HepG2 (cell line): ENCODE measurements at regions not wholly inside any gene's neighbourhood (a gene's known extent, or its start where the extent isn't known, plus 50 kb on each side); places are given as distances from the start of the nearest gene placed in this dataset.
A peak's percentile ranks its signal among the peaks of the same experiment; 100 is the strongest.
"Not testable (repeated sequence)": the region's sequence is repeated elsewhere in the genome, so short reads cannot be mapped to it uniquely, and the experiment has no call there.

Source experiments
- ATAC-seq: fragments of 200-7000 bp; cut with Tn5 transposase; 3 replicates; pipeline ENCODE4 v1.9.1; 2020; ENCODE audit warnings: mild to moderate bottlenecking, moderate library complexity
- BruUV-seq: library from RNA; stranded (reverse); fragments of 400-500 nt; replicated peaks from 2 replicates; lab custom pipeline; 2021; lab: Mats Ljungman, UMichigan
- CTCF ChIA-PET: fragments of 300-600 bp; formaldehyde crosslinking; extraction: SDS; loops from one replicate; lab custom pipeline; 2021; ENCODE audit warnings: low total read pairs, inconsistent platforms, low intra/inter-chr PET ratio; lab: Yijun Ruan, JAX
- POLR2A ChIA-PET: fragments of 350-600 bp; sonication (Branson Sonifier 250); formaldehyde crosslinking; loops from one replicate; lab custom pipeline; 2020; ENCODE audit warnings: antibody characterized with exemption, inconsistent platforms; lab: Yijun Ruan, JAX
- DNase-seq: peaks from one replicate; pipeline ENCODE4 v3.0.0-alpha.2; 2015; ENCODE audit warnings: low spot score
- FAIRE-seq: peaks from 3 replicates; lab custom pipeline; 2011; peaks lifted over from hg19 to GRCh38; lab: Jason Lieb, UNC
- H2AFZ ChIP-seq: one replicate; pipeline ENCODE4 v1.6.1; 2011; ENCODE audit warnings: low read length, inconsistent platforms
- H3K27ac ChIP-seq: fragments of 300-600 bp; 3 replicates; pipeline ENCODE4 v1.8.0; 2011; ENCODE audit warnings: mixed run types, mild to moderate bottlenecking, mixed read lengths, low read length, inconsistent platforms; ENCODE audit not compliant: insufficient read depth; ENCODE audit errors: extremely low read length
- H3K27me3 ChIP-seq, 2 experiments: fragments of 200-600 bp in 1 of 2; 2 replicates in 1 of 2; 3 replicates in 1 of 2; pipeline versions ENCODE4 v1.6.0 to v1.8.0; 2011; ENCODE audit warnings: low read length in 2 of 2, mild to moderate bottlenecking in 2 of 2, moderate library complexity in 2 of 2, inconsistent platforms in 1 of 2; ENCODE audit not compliant: insufficient read depth in 2 of 2, control insufficient read depth in 1 of 2
- H3K36me3 ChIP-seq, 2 experiments: fragments of 200-600 bp in 1 of 2; replicated peaks in 1 of 2; 2 replicates in 1 of 2; 3 replicates in 1 of 2; pipeline versions ENCODE4 v1.5.1 to v1.8.0; 2011; ENCODE audit warnings: low read length in 2 of 2, inconsistent platforms in 1 of 2; ENCODE audit not compliant: insufficient read depth in 2 of 2, control insufficient read depth in 1 of 2
- H3K4me1 ChIP-seq: 2 replicates; pipeline ENCODE4 v1.5.1; 2012; ENCODE audit warnings: low read length, inconsistent platforms; ENCODE audit not compliant: insufficient read depth
- H3K4me2 ChIP-seq: 2 replicates; pipeline ENCODE4 v1.6.0; 2011; ENCODE audit warnings: low read depth, low read length, inconsistent platforms
- H3K4me3 ChIP-seq, 3 experiments: fragments of 200-600 bp in 1 of 3; sonication (generic), shearing (Covaris generic) in 1 of 3; replicated peaks in 1 of 3; 2 replicates each; pipeline ENCODE4 v1.5.1; 2011 to 2016; ENCODE audit warnings: low read length in 3 of 3, inconsistent platforms in 2 of 3, low read depth in 2 of 3, mild to moderate bottlenecking in 2 of 3, control low read depth in 1 of 3, mixed read lengths in 1 of 3; ENCODE audit not compliant: insufficient read depth in 1 of 3
- H3K79me2 ChIP-seq: one replicate; pipeline ENCODE4 v1.6.1; 2011; ENCODE audit warnings: low read length, inconsistent platforms; ENCODE audit not compliant: insufficient read depth
- H3K9ac ChIP-seq: 2 replicates; pipeline ENCODE4 v1.6.0; 2011; ENCODE audit warnings: mild to moderate bottlenecking, low read depth, low read length, inconsistent platforms; ENCODE audit not compliant: insufficient read depth
- H3K9me3 ChIP-seq: 2 replicates; pipeline ENCODE4 v1.5.1; 2012; ENCODE audit warnings: mild to moderate bottlenecking, low read length
- H4K20me1 ChIP-seq: 2 replicates; pipeline ENCODE4 v1.6.0; 2011; ENCODE audit warnings: inconsistent platforms, mild to moderate bottlenecking, low read length, moderate library complexity; ENCODE audit not compliant: insufficient read depth
- BCL6 ChIP-seq: IDR thresholded peaks from 2 replicates; pipeline ENCODE4 v1.6.1; 2016; ENCODE audit warnings: missing genetic modification reagents, missing compliant biosample characterization
- FOXA3 ChIP-seq: IDR thresholded peaks from 2 replicates; pipeline ENCODE4 v1.6.1; 2016; ENCODE audit warnings: missing genetic modification reagents, missing compliant biosample characterization
- KAT8 ChIP-seq: IDR thresholded peaks from 2 replicates; pipeline ENCODE4 v1.6.1; 2016; ENCODE audit warnings: missing genetic modification reagents, missing compliant biosample characterization
- THAP11 ChIP-seq: IDR thresholded peaks from 2 replicates; pipeline ENCODE4 v1.6.1; 2016; ENCODE audit warnings: missing biosample characterization, missing genetic modification reagents
- WGBS: methylation state at CpG from one replicate; pipeline ENCODE4 v1.1.6; 2017; ENCODE audit warnings: low lambda C conversion rate; 5-methylcytosine and 5-hydroxymethylcytosine counted together
- in situ Hi-C: cut with HindIII; loops from 2 replicates; pipeline ENCODE4 v1.10.0; 2017; ENCODE audit warnings: low pct_unique_long_range_greater_than_20kb; ENCODE audit not compliant: extremely low pct_ligation_motif_present
- intact Hi-C: fragments of 100-400 bp; cut with micrococcal nuclease; formaldehyde crosslinking; loops from one replicate; pipeline ENCODE4 v1.10.0; 2022; ENCODE audit not compliant: unreplicated experiment
- TF ChIP-seq, protein P1 (sequence below): sonication (generic); formaldehyde crosslinking; IDR thresholded peaks from 2 replicates; pipeline ENCODE4 v1.4.0; 2020; ENCODE audit warnings: missing genetic modification reagents, mild to moderate bottlenecking, borderline replicate concordance

- TF ChIP-seq, protein P1, sequence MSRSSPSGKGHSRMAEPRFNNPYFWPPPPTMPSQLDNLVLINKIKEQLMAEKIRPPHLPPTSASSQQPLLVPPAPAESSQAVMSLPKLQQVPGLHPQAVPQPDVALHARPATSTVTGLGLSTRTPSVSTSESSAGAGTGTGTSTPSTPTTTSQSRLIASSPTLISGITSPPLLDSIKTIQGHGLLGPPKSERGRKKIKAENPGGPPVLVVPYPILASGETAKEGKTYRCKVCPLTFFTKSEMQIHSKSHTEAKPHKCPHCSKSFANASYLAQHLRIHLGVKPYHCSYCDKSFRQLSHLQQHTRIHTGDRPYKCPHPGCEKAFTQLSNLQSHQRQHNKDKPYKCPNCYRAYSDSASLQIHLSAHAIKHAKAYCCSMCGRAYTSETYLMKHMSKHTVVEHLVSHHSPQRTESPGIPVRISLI (CRISPR knock-in tag), result peak; percentile 72; the same call in 1 of the 2 replicates
- TF ChIP-seq FOXA3 (peak; percentile 86), BCL6 (CRISPR knock-in tag) (0 out of 2 replicates have a peak, but pooled peaks have one; percentile 18), KAT8 (CRISPR knock-in tag) (0 out of 2 replicates have a peak, but pooled peaks have one; percentile 32), THAP11 (0 out of 2 replicates have a peak, but pooled peaks have one; percentile 25)
These were observed 109.2 kb upstream of the PTPN20 start (continued) for GRCh38 chr10:46802010-46802409.

DNA sequence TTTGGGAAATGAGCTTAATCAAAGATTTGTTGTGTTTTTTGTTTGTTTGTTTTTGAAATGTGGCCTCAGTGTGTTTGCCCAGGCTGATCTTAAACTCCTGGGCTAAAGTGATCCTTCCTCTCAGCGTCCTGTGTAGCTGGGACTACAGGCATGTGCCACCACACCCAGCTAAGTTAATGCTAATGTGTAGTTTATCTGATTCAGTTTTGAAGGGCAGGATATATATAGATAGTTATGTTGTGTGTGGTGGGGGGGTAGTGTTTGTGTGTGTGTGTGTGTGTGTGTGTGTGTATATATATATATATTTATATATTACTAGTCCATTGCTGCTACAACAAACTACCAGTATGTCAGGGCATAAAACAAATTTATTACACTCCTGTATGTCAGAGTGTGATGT lies 108.1 kb upstream of the PTPN20 start:
- H3K79me2 ChIP-seq, H3K4me3 ChIP-seq, BruUV-seq, H3K9me3 ChIP-seq, H3K9ac ChIP-seq, DNase-seq, H3K36me3 ChIP-seq, ATAC-seq, in situ Hi-C loops, H3K27ac ChIP-seq, H4K20me1 ChIP-seq, H2AFZ ChIP-seq, POLR2A ChIA-PET, intact Hi-C loops, H3K4me2 ChIP-seq, FAIRE-seq, H3K27me3 ChIP-seq, CTCF ChIA-PET: not testable (repeated sequence)
- H3K4me1 ChIP-seq, result peaks cover 24% of the 10 kb centered on the region
- WGBS, result 89% methylated on average over 1 of the region's 1 CpG

DNA sequence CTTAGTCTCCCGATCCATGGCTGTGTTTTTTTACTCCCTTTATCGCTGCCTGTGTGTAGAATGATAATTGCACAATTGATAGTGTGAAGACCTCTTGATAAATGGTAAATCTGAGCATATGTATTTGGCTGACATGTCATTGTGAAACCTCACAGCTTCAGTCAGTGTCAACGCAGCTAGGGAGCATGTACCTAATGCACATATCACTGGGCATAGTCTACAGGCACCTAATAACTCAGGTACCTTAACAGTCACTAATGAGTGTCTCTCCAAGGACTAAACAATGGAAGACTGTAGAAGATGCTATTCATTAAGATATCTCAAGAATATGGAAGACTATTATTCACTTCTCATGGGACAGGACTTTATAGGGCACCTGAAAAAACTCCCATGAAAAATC lies 101.0 kb upstream of the PTPN20 start:
- BruUV-seq, CTCF ChIA-PET: not testable (repeated sequence)

DNA sequence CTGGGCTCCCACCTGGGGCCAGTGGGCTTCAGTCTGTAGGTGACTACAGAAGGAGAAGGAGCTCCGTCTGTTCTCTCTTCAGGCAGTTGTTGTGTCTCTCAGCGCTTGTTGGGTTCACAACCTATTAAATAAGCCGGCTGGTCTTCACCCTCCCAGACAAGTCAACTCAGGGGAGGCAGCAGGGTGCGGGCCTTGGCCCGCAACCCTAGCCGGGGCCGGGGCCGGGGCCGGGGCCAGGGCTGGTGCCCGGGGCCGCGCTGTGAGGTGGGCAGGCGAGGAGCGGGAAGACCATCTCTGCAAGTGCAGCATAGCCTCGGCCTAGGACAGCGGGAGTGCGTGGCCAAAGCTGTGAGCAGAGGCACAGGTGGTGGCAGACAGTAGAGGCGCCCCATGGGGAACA lies 95.1 kb upstream of the PTPN20 start:
- intact Hi-C loops, FAIRE-seq, H3K4me3 ChIP-seq, POLR2A ChIA-PET, H3K4me1 ChIP-seq, H3K4me2 ChIP-seq, BruUV-seq, H3K27me3 ChIP-seq, CTCF ChIA-PET, DNase-seq, H2AFZ ChIP-seq, H4K20me1 ChIP-seq, H3K36me3 ChIP-seq, H3K27ac ChIP-seq, in situ Hi-C loops, H3K9ac ChIP-seq, H3K79me2 ChIP-seq, H3K9me3 ChIP-seq, ATAC-seq: not testable (repeated sequence)
- WGBS, result no CpG with 5 or more reads among the region's 18 CpGs

More for the DNA sequence above, 101.0 kb upstream of the PTPN20 start:
- H3K4me1 ChIP-seq, result peaks cover 13% of the 10 kb centered on the region; the same call in 1 of the 2 replicates
- DNase-seq, H4K20me1 ChIP-seq, H3K27me3 ChIP-seq, H3K4me2 ChIP-seq, H3K9ac ChIP-seq, H3K79me2 ChIP-seq, H3K36me3 ChIP-seq, H2AFZ ChIP-seq, POLR2A ChIA-PET, H3K4me3 ChIP-seq, ATAC-seq, intact Hi-C loops, H3K9me3 ChIP-seq, FAIRE-seq, in situ Hi-C loops, H3K27ac ChIP-seq: not testable (repeated sequence)
- 100% methylated on average over 3 of the region's 3 CpGs for WGBS
